Astrocyte (in vitro differentiated cells and primary cell): ENCODE measurements at regions not wholly inside any gene's neighbourhood (a gene's known extent, or its start where the extent isn't known, plus 50 kb on each side); places are given as distances from the start of the nearest gene placed in this dataset.
"Not testable (repeated sequence)": the region's sequence is repeated elsewhere in the genome, so short reads cannot be mapped to it uniquely, and the experiment has no call there.

Experiments
- EZH2 ChIP-seq: IDR thresholded peaks from 2 replicates; pipeline ENCODE4 v1.6.1; 2012; ENCODE audit warnings: mild to moderate bottlenecking, low read length, inconsistent platforms; ENCODE audit not compliant: insufficient read depth
- TF ChIP-seq, protein P1 (sequence below): IDR thresholded peaks from 2 replicates; pipeline ENCODE4 v1.5.1; 2011; ENCODE audit warnings: low read depth, mild to moderate bottlenecking, inconsistent platforms, low read length, moderate library complexity; ENCODE audit not compliant: insufficient read depth

DNA sequence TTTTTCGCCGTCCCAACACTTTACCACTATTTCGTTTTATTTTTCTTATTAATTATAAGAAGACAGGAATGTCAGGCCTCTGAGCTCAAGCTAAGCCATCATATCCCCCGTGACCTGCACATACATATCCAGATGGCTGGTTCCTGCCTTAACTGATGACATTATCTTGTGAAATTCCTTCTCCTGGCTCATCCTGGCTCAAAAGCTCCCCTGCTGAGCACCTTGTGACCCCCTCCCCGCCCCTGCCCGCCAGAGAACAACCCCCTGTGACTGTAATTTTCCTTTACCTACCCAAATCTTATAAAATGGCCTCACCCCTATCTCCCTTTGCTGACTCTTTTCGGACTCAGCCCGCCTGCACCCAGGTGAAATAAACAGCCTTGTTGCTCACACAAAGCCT, 978.9 kb downstream of the EPHA3 start:
- TF ChIP-seq, protein P1, sequence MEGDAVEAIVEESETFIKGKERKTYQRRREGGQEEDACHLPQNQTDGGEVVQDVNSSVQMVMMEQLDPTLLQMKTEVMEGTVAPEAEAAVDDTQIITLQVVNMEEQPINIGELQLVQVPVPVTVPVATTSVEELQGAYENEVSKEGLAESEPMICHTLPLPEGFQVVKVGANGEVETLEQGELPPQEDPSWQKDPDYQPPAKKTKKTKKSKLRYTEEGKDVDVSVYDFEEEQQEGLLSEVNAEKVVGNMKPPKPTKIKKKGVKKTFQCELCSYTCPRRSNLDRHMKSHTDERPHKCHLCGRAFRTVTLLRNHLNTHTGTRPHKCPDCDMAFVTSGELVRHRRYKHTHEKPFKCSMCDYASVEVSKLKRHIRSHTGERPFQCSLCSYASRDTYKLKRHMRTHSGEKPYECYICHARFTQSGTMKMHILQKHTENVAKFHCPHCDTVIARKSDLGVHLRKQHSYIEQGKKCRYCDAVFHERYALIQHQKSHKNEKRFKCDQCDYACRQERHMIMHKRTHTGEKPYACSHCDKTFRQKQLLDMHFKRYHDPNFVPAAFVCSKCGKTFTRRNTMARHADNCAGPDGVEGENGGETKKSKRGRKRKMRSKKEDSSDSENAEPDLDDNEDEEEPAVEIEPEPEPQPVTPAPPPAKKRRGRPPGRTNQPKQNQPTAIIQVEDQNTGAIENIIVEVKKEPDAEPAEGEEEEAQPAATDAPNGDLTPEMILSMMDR = not testable (repeated sequence)
- not testable (repeated sequence) for TF ChIP-seq EZH2
